OCI-M2 (cell line): ENCODE measurements at regions not wholly inside any gene's neighbourhood (a gene's known extent, or its start where the extent isn't known, plus 50 kb on each side); places are given as distances from the start of the nearest gene placed in this dataset.

ENCODE experiments used
- DNase-seq: peaks from one replicate; lab custom pipeline; 2025; ENCODE audit not compliant: unreplicated experiment; lab: John Stamatoyannopoulos, UW

DNA sequence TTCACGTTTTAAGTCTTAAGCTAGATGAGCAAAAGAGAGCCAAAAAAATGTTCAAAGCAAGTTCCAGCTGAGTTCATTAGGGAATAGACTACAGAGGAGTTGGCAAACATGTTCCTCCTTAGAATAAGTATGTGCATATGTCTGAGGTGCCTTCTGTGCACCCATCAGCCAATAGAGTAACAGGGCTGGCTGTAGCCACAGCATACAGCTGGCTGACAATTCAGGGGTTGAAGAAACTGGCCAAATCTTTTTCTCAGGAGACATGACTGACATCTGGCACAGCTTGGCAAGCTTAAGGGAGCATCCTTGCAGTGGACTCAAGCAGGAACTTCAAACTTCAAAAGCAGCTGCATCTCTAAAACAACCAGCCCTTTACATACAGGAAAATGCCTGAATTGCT, 414.8 kb upstream of the PCDH20 start:
- no peak for DNase-seq

DNA sequence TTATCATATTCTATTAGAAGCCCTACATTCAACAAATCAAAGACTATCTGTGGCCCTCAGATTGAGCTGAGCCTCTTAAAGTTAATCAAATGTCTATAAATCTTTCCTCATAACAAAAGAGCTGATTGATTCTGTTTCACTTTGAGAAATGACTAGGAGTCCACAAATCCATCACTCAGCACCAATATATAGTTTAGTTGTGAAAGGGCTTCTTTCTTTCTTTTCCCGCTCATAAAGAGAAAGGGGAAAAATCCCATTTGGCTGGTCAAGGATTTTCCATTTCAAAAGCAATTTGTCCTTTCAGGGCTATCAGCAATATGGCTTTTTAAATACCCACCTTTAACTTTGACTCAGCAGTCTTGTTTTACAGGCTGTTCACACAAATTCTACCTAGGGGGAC, 408.5 kb upstream of the PCDH20 start:
- no peak for DNase-seq

DNA sequence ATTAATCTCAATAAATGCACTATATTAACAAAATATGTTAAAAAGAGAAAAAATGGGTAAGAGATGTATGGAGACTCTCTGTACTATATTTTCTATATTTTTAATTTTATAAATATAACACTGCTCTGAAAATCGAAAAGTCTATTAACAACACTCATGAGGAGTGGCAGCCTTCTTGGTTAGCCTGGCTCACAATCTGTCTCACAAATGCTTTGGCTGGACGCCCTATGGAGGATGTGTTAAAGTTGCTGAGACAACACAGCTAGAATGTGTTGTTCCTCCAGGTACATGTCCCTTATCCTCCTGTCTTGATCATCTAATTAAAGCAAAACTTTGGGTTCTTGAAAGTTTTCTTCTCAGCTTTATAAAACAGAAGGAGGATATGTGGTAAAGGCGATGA, 396.6 kb upstream of the PCDH20 start:
- DNase-seq = no peak

DNA sequence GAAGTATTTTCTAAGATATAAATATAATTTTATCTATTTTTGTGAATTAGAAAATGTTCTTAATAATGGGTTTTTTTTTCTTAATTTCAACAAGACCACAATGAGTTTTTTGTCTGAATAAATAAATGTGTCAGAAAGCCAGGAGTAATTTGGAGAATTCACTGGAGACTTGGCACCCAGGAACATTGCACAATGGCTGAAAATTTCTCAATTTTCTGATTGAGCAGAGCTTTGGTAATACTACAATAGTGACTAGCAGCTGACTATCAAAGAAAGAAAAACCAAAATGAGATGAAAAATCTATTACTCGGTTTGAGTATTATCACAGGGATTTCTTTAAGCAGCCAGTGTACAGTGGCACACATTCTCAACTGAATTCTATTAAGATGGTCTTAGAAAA, 394.4 kb upstream of the PCDH20 start:
- DNase-seq = no peak

DNA sequence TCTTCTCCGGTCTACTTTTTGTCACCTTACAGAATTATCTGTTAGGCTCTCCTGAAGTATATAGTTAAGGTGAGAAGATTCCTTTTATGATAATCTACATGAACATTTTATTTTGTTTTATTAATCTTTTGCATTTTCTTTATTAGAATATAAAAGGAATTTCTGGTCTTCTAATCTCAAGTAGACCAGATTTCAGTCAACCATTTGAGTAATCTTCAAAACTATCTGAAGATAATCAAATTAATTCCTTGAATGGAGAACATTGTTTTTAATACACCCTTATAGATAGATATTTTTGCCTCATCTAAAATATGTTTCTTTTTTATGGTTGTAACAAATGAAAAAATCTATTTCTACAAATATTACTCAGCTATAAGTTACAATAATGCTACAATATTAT, 381.7 kb upstream of the PCDH20 start:
- DNase-seq = no peak

DNA sequence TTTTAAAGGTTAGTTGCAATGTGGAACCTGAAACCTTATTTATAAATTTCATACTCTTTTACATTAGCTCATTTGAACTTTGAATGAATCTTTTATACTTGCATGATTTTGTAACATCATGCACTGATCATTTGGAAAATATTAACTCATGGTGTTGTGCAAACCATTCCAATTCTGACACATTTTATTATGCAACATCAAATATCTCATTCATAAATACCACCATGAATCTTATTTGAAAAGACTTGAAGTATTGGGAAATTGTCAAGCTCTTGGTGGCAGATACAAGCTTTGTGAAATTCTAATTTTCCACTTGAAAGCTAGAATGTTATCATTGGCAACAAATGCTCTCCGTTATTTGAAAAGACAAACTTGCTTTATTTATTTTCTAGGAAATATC, 379.9 kb upstream of the PCDH20 start:
- DNase-seq = no peak

DNA sequence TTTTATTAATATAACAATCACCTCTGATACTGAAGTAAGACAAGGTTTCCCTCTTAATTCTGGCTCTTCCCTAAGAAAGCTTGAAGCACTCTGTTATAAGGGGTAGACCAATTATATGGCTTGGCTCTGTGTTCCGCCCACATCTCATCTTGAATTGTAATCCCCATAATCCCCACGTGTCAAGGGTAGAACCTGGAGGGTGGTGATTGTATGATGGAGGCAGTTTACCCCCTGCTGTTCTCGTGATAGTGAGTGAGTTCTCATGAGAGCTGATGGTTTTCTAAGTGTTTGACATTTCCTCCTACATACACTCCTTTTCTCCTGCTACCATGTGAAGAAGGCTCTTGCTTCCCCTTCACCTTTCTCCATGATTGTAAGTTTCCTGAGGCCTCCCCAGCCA, 363.8 kb upstream of the PCDH20 start:
- DNase-seq = no peak

DNA sequence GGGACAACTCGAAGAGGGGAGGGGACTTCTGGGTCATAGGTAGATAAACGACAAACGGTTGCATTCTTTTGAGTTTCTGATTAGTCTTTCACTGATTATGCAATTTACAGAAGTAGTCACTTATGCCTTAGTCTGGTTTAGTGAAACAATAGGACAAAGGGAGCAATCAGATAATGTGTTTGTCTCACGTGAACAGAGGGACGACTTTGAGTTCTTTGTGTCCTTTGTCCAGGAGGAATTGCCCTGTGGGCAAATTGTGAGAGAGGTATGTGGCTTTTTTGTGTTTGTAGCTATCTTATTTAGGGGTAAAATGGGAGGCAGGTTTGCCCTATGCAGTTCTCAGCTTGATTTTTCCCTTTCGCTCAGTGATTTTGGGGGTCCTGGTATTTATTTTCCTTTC, 362.9 kb upstream of the PCDH20 start:
- no peak for DNase-seq

DNA sequence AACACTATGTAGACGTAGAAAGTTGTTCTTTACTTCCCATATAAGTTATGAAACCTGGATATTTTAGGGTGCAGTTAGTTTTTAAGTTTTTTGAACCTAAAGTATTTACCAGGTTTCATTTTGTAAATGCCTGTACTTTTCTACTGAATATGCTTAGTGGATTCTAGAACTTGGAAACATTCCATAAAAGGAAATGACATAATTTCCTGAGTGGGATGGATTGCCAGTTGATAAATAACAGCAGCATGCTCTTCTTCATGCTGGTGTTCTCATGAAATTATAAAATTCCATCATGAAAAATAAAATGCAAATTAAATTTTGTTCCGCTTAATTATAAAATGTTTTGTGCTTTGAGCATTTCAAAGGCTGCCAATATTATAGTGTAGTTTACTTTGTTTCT, 362.2 kb upstream of the PCDH20 start:
- DNase-seq = no peak

DNA sequence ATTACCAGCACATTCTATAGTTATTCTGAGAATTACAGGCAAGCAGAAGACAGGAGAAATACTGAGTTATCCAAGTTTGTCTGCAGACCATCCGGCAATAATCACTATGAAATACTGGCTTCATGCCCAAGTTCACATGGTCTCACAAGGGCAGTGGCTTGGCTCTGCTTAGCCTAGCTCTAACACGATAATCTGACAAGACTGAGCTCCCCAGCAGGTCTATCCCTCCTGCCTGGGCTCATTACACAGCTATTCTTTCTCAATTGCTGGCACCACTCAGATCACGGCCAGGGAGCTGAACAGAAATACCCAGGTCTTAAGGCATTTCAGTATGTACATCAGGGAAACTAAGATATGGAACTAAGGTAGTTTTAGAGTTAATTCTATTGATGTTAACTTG, 361.6 kb upstream of the PCDH20 start:
- DNase-seq = no peak

DNA sequence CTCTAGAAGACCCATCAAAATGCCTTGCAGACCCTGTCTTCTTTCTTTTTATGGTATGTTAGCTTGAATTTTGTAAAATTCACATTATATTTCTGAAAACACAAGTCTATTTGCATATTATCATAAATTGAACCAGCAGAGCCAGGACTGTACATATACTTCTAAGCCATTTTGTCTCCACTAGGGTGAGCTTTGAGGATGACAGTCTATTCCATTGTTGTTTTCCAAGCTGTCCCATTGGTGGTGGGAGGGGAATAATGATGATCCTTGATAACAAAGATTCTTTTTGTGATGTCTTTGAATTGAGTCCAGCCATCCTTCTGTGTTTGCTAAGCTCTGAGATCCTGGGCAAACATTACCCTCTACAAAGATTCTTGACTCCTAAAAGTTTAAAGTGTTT, 359.3 kb upstream of the PCDH20 start:
- DNase-seq = no peak

DNA sequence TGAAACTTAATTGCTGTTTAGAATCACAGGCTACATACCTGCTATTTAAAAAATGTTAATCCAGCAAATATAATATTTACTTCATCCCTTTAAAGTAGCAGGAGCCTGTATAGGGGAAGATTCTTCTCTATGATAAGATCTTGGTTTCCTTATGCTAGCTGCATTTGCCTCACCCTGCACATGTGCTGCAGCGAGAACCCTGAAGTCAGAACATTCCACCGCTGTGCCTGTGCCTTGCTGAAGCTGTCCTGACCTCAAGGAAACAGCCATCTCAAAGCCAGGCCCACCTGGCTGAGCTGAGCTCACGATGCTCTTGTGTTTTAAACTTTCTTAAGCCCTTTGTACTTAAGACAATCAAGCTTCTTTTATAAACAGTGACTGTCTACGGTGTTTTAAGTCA, 355.0 kb upstream of the PCDH20 start:
- DNase-seq = no peak

DNA sequence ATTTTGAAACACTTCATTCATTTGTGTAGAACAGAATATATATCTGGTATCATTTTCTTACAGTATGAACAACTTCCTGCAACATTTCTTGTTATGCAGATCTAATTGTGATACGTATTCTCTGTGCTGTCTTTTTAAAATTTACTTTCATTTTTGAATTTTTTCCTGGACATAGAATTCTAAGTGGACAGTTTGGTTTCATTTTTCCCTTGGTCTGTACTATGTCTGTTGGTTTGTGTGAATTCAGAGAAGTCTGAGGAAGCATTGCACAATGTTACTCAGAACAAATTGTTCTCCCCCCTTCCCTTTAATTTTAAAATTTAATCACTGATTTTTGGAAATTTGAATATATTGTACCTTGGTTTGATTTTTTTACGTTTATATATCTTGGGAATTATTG, 352.5 kb upstream of the PCDH20 start:
- no peak for DNase-seq

DNA sequence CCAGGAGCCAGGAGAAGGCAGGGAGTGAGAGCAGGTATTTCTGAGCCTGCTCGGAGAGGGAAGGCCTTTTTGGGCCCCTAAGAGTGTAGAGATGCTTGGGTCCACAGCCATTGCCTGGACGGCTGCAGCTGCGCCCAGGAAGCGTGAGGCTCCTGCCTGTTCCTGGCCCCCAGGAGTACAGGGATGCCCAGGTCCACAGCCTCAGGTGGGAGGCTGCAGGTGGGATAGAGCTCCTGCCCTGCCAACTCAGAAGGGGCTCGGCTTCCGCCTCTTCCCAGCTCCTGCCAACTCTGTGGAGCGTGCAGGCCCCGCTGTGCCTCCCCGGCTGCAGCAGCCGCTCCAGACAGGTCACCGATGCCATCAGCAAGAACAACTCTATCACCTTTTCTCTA, 351.0 kb upstream of the PCDH20 start:
- no peak for DNase-seq

DNA sequence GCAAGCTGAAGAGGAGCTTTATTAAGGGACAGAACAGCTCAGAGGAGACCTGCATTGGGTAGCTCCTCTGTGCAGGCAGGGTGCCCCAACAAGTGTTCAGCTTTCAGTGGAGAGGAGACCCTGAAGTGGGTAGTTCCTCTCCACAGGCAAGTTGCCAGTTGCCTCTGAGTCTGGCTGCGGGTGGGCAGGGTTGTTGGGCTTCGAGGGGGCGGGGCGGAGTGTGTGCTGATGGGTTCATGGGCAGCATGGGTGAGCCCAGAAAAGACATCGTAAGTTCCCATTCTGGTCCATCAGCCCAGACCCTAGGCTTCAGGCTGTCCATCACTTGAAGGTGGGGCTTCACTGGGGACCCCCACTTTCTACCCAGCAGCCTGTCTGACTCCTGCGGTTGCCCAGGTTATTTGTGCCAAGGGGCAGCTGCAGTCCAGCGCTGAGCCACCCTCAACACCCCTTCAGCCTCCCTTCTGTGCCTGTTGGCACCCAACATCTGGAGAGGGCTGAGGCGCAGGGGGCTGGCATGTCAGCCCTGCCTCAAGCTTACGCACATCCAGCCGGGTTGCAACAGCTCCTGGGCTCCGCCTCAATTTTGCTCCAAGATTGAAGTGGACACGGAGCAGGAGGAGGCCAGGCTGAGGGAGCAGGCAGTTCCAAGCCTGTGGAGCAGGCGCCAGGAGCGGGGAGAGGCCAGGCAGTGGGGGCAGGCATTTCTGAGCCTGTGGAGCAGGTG, 350.5 kb upstream of the PCDH20 start:
- DNase-seq = no peak

DNA sequence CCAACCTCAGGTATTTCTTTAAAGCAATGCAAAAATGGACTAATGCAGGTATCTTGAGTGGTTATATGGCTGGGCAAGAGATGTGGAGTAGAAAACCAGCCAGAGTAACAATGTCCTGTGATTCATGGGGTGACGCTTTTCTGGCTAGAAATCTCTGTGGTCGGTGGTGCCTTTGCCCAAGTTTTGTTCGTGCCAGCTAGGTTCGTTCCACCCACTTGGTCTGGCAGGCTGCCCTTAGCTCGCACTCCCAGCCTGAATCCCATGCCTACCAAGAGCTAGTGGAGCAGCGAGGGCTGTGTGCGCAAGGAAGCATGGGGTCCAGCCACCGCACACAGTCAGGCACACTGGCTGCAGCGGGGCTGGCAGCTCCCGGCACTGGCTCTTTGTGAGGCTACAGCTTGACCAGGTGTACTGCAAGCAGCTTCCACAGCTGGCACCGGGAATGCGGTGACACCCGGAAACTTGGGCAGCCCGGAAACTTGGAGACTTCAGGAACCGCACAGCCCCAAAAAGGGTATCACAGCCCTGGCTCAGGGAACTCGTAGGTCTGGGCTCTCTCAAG, 349.6 kb upstream of the PCDH20 start:
- DNase-seq = no peak

DNA sequence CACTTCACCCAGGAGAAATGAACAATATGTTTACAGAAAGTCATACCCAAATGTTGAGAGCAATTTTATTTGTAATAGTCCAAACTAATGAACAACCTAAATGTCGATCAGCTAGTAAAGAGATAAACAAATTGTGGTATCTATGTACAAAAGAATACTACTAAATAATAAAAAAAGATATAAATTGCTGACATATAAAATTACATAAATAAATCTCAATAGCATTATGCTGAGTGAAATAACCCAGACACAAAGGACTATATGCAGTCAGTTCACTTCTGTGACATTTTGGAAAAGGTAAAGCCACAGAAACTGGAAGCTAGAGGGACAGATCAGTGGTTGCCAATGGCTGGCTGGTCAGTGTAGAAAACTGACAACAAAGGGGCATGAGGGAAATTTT, 346.0 kb upstream of the PCDH20 start:
- no peak for DNase-seq

DNA sequence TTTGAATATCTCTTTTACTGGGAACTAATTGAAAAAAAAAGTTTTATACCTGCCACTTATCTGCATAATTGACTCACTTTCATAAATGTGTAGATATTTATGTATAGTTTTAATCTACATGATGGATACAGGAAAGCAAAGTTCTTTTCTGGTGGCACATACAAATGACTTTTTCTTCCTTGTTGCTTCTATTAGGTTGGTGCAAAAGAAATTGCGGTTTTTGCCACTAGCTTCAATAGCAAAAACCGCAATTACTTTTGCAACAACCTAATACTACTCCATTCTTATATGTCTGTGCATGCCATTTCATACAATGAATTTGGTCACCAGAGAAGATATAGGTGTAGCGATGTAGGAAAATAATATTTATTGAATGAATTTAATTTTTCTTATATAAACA, 344.5 kb upstream of the PCDH20 start:
- no peak for DNase-seq

DNA sequence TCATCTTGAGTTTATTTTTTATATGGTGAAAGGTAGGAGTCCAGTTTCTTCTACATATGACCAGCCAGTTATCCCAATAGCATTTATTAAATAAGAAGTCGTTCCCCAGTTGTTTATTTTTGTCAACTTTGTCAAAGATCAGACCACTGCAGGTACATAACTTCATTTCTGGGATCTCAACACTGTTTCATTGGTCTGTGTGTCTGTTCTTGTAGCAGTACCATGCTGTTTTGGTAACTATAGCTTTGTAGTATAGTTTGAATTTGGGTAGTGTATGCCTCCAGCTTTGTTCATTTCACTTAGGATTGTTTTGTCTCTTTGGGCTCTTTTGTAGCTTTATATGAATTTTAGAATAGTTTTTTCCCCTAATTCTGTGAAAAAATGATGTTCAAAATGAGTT, 340.4 kb upstream of the PCDH20 start:
- DNase-seq = no peak

DNA sequence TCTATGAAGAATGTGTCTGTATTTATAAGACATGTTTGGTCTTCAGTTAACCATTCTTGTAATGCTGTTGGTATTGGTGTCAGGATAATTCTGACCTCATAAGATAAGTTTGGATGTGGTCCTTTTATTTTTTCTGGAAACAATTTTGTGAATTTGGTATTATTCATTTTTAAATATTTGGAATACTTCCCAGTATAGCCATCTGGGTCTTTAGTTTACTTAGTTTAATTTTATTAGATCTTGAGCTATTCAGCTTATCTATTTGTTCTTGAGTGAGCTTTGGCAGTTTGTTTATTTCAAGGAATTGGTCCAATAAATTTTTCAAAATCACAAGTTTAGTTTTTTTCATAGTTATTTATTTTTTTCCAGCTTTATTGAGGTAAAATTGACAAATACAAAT, 335.4 kb upstream of the PCDH20 start:
- DNase-seq = no peak

DNA sequence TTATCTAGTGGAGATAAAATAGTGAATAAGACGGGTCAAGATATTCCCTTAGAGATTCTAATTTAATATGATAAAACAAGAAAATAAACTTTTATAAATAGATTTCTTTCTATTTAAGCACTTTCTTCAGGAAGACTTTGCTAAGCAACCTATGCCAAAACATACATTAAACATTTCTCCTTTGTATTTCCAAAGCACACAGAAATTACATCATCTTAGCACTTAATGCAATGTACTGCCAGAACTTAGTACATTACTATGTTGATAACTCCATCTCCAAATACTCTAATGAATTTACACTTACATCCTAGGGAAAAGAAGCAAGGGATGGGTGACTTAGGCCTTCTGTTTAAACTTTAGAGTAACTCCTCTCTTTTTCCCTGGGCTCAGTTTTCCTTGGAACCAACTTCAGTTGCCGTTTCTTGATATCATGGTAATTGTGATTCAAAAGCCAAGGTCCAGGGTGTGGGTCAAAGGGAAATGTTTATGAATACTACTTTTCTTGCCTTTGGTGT, 322.6 kb upstream of the PCDH20 start:
- DNase-seq = no peak

DNA sequence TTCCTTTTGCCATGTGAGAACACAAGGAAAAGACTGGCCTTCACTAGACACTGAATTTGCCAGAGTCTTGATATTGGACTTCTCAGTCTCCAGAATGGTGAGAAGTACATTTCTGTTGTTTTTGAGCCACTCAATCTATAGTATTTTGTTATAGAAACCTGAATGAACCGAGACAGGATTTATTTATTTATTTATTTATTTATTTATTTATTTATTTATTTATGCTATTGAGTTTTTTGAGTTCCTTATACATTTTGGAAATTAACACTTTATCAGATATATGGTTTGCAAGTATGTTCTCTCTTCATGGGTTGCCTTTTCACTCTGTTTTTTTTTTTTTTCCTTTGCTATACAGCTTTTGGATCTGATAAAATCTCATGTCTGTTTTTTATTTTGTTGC, 319.0 kb upstream of the PCDH20 start:
- no peak for DNase-seq

DNA sequence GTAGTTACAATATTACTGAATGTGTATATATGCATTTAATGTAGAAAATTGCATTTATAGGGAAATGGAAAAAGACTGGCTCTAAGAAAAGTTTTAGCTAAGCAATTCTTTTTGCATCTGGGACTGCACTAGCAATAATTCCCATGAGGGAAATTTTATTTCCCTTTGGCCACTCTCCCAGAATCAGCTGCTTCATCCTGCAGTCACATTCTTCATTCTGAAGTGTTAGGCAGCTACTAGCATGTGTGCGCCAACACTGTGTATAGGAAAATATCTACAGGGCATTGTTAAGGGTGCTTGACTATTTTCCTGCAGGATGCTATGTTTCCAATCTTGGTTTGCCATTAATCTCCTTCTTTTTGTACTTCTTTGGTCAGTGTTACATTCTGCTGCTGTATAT, 312.8 kb upstream of the PCDH20 start:
- DNase-seq = no peak
